AML-193 (cell line): ENCODE measurements at regions not wholly inside any gene's neighbourhood (a gene's known extent, or its start where the extent isn't known, plus 50 kb on each side); places are given as distances from the start of the nearest gene placed in this dataset.

Experiments used
- DNase-seq, 2 experiments: peaks; one replicate each; lab custom pipeline; 2025; lab: John Stamatoyannopoulos, UW

GRCh38 chr12:41981758-41982157, 162.9 kb downstream of the GXYLT1 start:
- DNase-seq: no peak

GRCh38 chr12:41981013-41981412, 163.7 kb downstream of the GXYLT1 start:
- DNase-seq: no peak

- DNase-seq: no peak
These were observed 164.3 kb downstream of the GXYLT1 start for GRCh38 chr12:41980390-41980789.

- DNase-seq: no peak
These were observed 165.1 kb downstream of the GXYLT1 start for GRCh38 chr12:41979574-41979973.

GRCh38 chr12:41972598-41972997, 172.1 kb downstream of the GXYLT1 start:
- no peak for DNase-seq

- DNase-seq: no peak
These were observed 172.5 kb downstream of the GXYLT1 start for GRCh38 chr12:41972196-41972595.

- no peak for DNase-seq
These were observed 173.9 kb downstream of the GXYLT1 start for GRCh38 chr12:41970744-41971143.

GRCh38 chr12:41968599-41968998, 176.1 kb downstream of the GXYLT1 start:
- no peak for DNase-seq

GRCh38 chr12:41967668-41968500, 176.8 kb downstream of the GXYLT1 start:
- DNase-seq: no peak

- no peak for DNase-seq
These were observed 177.8 kb downstream of the GXYLT1 start for GRCh38 chr12:41966916-41967315.

GRCh38 chr12:41966001-41966400, 178.7 kb downstream of the GXYLT1 start:
- no peak for DNase-seq

GRCh38 chr12:41963398-41963797, 181.3 kb downstream of the GXYLT1 start:
- DNase-seq: no peak

GRCh38 chr12:41962171-41962572, 182.5 kb downstream of the GXYLT1 start:
- DNase-seq: no peak

GRCh38 chr12:41959271-41959670, 185.4 kb downstream of the GXYLT1 start:
- DNase-seq: no peak

- DNase-seq: no peak
These were observed 188.3 kb downstream of the GXYLT1 start for GRCh38 chr12:41956353-41956752.

GRCh38 chr12:41950455-41950854, 194.2 kb downstream of the GXYLT1 start:
- no peak for DNase-seq

GRCh38 chr12:41946106-41946505, 198.6 kb downstream of the GXYLT1 start:
- DNase-seq: no peak

GRCh38 chr12:41944216-41944615, 200.5 kb downstream of the GXYLT1 start:
- DNase-seq: no peak

GRCh38 chr12:41943671-41944070, 201.0 kb downstream of the GXYLT1 start:
- DNase-seq: no peak

GRCh38 chr12:41942354-41942753, 202.3 kb downstream of the GXYLT1 start:
- no peak for DNase-seq

GRCh38 chr12:41941079-41941478, 203.6 kb downstream of the GXYLT1 start:
- DNase-seq: no peak

GRCh38 chr12:41940571-41940970, 204.1 kb downstream of the GXYLT1 start:
- DNase-seq: no peak

GRCh38 chr12:41936333-41936732, 208.3 kb downstream of the GXYLT1 start:
- DNase-seq: no peak

GRCh38 chr12:41935911-41936310, 208.8 kb downstream of the GXYLT1 start:
- DNase-seq: no peak
